Testis (tissue), 2 donors: ENCODE measurements at regions not wholly inside any gene's neighbourhood (a gene's known extent, or its start where the extent isn't known, plus 50 kb on each side); places are given as distances from the start of the nearest gene placed in this dataset.

ENCODE experiments used
- DNase-seq: peaks from one replicate; pipeline ENCODE4 v3.0.0-alpha.2; 2019
- H3K27ac ChIP-seq, 2 donors: fragments of 200-600 bp; sonication (generic); one replicate each; pipeline ENCODE4 v1.5.1; 2019
- H3K27me3 ChIP-seq: fragments of 200-600 bp; sonication (generic); one replicate; pipeline ENCODE4 v1.5.1; 2019
- H3K36me3 ChIP-seq: fragments of 200-600 bp; sonication (generic); one replicate; pipeline ENCODE4 v1.5.1; 2017; ENCODE audit warnings: low read depth; ENCODE audit errors: missing control alignments
- H3K4me1 ChIP-seq: fragments of 200-600 bp; sonication (generic); one replicate; pipeline ENCODE4 v1.5.1; 2019
- H3K4me3 ChIP-seq, 2 donors: fragments of 200-600 bp; sonication (generic); one replicate each; pipeline ENCODE4 v1.5.1; 2017 to 2019
- H3K9me3 ChIP-seq: fragments of 200-600 bp; sonication (generic); one replicate; pipeline ENCODE4 v1.5.1; 2017
- CTCF ChIP-seq, 3 experiments: fragments of 450-650 bp in 2 of 3; fragments of 200-600 bp in 1 of 3; sonication (generic) in 1 of 3; IDR thresholded peaks; one replicate each; pipeline ENCODE4 v1.5.1; 2016 to 2019; ENCODE audit warnings: antibody characterized with exemption in 3 of 3, mild to moderate bottlenecking in 2 of 3, moderate library complexity in 1 of 3
- POLR2A ChIP-seq: fragments of 450-650 bp; IDR thresholded peaks from one replicate; pipeline ENCODE4 v1.6.1; 2017; ENCODE audit warnings: antibody characterized with exemption, mild to moderate bottlenecking, moderate library complexity
- WGBS, 2 donors: methylation state at CpG; one replicate each; pipeline ENCODE4 v1.1.5; 2018; 5-methylcytosine and 5-hydroxymethylcytosine counted together
- intact Hi-C: fragments of 100-400 bp; cut with DNase I; formaldehyde crosslinking; loops from one replicate; pipeline ENCODE4 v1.15.1; 2023; ENCODE audit warnings: low total_unique reads

- DNase-seq: no peak
- TF ChIP-seq CTCF (IDR thresholded peaks at IDR 0.05): no peak
- no peak for TF ChIP-seq POLR2A
- no peaks in the 10 kb centered on the region for H3K9me3 ChIP-seq
- H3K4me3 ChIP-seq: no peak overlapping the region
- no peaks in the 10 kb centered on the region for H3K36me3 ChIP-seq
- H3K27ac ChIP-seq: no peak overlapping the region
- intact Hi-C loops: no loop called here
- no peaks in the 10 kb centered on the region for H3K27me3 ChIP-seq
- whole genome bisulfite sequencing, 2 donors: 87 to 91% methylated on average over 3 of the region's 3 CpGs
- H3K4me1 ChIP-seq: no peaks in the 10 kb centered on the region
Measured at GRCh38 chr1:199282751-199283305, 644.0 kb downstream of the PTPRC start.

DNA sequence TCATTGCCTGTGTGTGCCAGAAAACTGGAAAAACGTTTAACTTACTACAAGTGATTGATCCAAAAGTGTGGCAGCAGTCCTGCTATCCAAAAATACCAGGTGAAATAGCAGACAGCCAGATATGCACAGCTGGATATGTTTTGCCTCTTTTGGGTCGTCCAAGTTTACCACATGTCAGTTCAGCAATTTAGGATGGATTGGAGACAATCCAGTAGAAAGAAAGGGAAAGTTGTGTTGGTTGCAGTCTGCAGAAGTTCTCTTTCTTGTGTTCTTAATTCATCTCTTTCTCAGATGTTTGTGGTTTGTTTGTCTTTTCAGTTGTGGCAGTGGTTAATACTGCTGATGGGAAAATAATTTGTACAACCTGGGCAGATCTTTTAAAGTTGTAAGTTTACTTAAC lies 645.0 kb downstream of the PTPRC start:
- no peaks in the 10 kb centered on the region for H3K4me1 ChIP-seq
- H3K36me3 ChIP-seq: no peaks in the 10 kb centered on the region
- intact Hi-C loops: no loop called here
- TF ChIP-seq CTCF (IDR thresholded peaks at IDR 0.05) (no peak), POLR2A (no peak)
- 22 to 32% methylated on average over 2 of the region's 2 CpGs for WGBS, 2 donors
- no peaks in the 10 kb centered on the region for H3K9me3 ChIP-seq
- no peak overlapping the region for H3K4me3 ChIP-seq
- no peak overlapping the region for H3K27ac ChIP-seq
- H3K27me3 ChIP-seq: no peaks in the 10 kb centered on the region
- no peak for DNase-seq

DNA sequence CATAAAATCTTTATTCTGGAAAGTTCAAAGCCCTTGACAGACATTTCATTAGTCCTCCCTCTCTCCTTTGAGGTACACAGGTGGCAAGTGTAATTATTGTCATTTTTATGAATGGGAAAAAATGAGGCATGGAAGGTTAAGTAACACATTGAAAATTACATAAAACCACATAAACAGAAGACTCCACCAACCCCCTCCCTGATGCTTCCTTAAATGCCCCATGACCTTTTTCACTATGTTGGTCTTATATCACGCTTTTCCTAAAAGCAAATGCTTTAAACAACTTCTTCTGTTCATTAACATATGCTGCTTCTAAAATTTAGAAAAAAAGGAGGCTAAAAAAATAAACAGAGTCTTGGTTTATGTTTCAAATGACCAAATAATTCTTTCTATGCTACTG lies 648.4 kb downstream of the PTPRC start:
- WGBS, 2 donors: 95 to 97% methylated on average over 1 of the region's 1 CpG

DNA sequence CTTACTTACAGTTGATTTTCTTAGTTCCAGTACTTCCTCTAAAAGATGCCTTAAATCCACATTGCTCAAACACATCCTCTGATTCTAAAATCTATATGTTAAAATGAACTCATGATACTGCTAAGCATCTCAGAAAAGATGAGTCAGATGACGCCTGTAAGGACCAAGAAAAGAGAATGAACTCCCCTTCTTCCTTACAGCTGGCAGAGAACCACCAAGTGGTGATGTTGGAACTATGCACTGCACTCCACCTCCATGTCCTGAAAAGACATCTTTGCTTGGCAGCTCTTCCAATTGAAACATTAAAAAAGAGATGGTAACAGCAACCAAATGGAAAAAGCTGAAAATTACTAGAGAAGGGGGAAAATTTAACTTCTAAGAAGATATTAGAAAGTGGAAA lies 648.8 kb downstream of the PTPRC start:
- intact Hi-C loops: no loop called here
- Histone ChIP-seq H3K27ac (no peak overlapping the region), H3K36me3 (no peaks in the 10 kb centered on the region), H3K4me1 (no peaks in the 10 kb centered on the region), H3K4me3 (no peak overlapping the region), H3K9me3 (no peaks in the 10 kb centered on the region), H3K27me3 (no peaks in the 10 kb centered on the region)
- WGBS, 2 donors: 64 to 69% methylated on average over 1 of the region's 1 CpG
- DNase-seq: no peak
- TF ChIP-seq CTCF (IDR thresholded peaks at IDR 0.05) (no peak), POLR2A (no peak)

More for the DNA sequence above, 648.4 kb downstream of the PTPRC start:
- no peaks in the 10 kb centered on the region for H3K36me3 ChIP-seq
- H3K27me3 ChIP-seq: no peaks in the 10 kb centered on the region
- no peak for DNase-seq
- H3K27ac ChIP-seq: no peak overlapping the region
- TF ChIP-seq CTCF (IDR thresholded peaks at IDR 0.05) (no peak), POLR2A (no peak)
- no peaks in the 10 kb centered on the region for H3K9me3 ChIP-seq
- H3K4me3 ChIP-seq: no peak overlapping the region
- intact Hi-C loops: no loop called here
- H3K4me1 ChIP-seq: no peaks in the 10 kb centered on the region

- H3K9me3 ChIP-seq: no peaks in the 10 kb centered on the region
- TF ChIP-seq POLR2A (no peak), CTCF (IDR thresholded peaks at IDR 0.05) (no peak)
Measured at GRCh38 chr1:199290186-199290585, 651.3 kb downstream of the PTPRC start.

More at GRCh38 chr1:199290186-199290585, 651.3 kb downstream of the PTPRC start:
- Histone ChIP-seq H3K4me1 (no peaks in the 10 kb centered on the region), H3K27ac (no peak overlapping the region), H3K36me3 (no peaks in the 10 kb centered on the region), H3K4me3 (no peak overlapping the region), H3K27me3 (no peaks in the 10 kb centered on the region)
- no peak for DNase-seq
- intact Hi-C loops: no loop called here
